HG02623 (cell line): ENCODE measurements at regions not wholly inside any gene's neighbourhood (a gene's known extent, or its start where the extent isn't known, plus 50 kb on each side); places are given as distances from the start of the nearest gene placed in this dataset.
"Not testable (repeated sequence)": the region's sequence is repeated elsewhere in the genome, so short reads cannot be mapped to it uniquely, and the experiment has no call there.

Source experiments
- ATAC-seq: cut with Tn5 transposase; IDR thresholded peaks from one replicate; pipeline ENCODE4 v1.9.1; 2021; ENCODE audit warnings: moderate library complexity; ENCODE audit not compliant: unreplicated experiment

- ATAC-seq, result no peak
Measured at GRCh38 chr2:187679454-187679853, 125.2 kb upstream of the TFPI start.

DNA sequence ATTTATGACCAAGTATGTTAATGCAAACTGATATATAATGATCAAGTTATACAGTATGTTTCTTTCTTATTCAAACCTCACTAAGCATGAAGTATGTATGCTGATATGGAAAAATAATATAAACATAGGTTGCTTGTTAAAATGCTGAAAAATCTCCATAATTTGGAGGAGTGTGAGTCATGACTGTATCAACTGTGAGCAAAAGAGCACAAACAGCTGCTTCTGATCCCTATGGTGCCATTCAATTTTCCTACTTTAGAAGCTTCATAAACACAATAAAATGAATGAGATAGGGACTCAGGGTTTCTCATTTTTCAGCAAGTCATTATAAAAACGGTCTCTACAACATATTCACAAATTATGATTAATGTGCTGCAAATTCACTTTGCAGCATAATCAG, 129.9 kb upstream of the TFPI start:
- no peak for ATAC-seq

DNA sequence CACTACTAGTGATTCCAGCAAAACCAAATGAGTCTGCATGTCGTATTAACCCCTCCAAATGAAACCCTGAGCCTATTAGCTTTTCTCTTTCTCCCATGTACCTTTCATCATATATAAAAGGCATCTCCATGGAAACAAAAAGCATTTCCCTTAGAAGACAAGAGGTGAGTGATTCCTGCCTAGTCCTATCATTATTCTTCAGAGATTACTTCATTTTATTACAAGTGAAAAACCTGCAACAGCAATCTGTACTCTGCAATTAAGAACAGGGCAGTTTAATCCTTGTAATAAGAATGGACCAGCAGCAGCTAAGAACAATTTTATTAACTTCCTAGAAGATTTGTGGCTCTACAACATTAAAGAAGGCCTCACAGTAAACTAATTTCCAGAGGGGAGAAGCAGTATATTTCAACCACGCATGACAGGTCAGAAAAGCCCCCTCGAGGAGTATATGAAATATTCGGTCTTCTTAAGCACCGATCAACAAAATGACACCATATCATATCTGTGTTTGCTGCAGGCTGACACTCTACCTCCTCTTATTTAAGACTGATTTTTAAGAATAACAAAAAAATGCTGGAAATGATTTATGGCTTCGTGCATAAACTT, 132.3 kb upstream of the TFPI start:
- no peak for ATAC-seq

GRCh38 chr2:187687585-187687984, 133.3 kb upstream of the TFPI start:
- ATAC-seq, result no peak

DNA sequence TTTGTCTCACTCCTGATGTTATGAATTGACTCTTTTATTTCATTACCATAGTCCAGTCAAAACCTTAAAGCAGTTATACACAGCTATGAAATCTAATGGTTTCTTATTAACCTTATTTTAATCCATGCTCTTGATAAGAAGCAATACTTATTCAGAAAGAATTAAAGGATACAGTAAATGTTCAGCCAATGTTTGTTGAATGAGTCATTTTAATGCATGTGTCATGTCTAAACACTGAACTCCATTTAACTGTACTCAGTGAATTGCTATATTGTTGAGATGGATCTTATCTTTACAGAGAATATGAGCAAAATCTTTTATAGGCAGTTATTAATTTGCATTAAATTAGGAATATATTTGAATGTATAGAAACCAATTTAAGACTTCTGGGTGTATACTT, 135.1 kb upstream of the TFPI start:
- ATAC-seq, result no peak

DNA sequence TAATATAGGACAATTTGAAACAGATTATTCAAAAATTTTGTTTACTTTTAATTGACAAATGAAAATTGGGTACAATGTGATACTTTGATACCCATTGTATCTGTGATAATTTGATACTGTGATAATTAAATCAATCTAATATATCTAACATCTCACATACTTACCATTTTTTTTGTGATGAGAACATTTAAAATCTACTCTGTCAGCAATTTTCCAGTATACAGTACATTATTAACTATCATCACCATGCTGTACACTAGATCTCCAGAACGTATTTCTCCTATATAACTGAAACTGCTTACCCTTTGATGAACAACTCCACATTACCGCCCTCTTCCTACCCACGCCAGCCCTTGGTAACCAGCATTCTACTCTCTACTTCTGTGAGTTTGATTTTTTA, 139.7 kb upstream of the TFPI start:
- no peak for ATAC-seq

DNA sequence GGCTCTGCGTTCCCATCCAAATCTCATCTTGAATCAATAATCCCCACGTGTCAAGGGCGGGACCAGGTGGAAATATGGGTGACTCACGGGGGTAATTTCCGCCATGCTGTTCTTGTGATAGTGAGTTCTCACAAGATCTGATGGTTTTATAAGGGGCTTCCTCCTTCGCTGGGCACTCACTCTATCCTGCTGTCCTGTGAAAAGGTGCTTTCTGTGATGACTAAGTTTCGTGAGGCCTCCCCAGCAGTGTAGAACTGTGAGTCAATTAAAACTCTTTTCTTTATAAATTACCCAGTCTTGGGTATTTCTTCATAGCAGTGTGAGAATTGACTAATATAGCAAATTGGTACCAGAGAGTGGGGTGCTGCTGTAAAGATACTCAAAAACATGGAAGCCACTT, 142.4 kb upstream of the TFPI start:
- ATAC-seq, result not testable (repeated sequence)

- no peak for ATAC-seq
Measured at GRCh38 chr2:187698374-187699110, 144.3 kb upstream of the TFPI start.

DNA sequence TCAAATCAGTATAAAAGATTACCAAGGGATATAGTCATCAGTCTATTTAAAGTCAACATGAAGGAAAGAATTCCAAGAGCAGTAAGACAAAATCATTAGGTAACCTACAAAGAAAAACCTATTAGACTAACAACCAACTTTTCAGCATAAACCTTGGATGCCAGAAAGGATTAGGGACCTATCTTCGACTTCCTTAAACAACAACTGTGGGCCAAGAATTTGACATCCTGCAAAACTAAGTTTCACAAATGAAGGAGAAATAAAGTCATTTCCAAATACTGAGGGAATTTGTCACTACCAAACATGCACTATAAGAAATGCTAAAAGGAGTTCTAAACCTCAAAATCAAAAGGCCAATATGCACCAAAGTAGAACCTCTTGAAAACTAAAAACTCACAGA, 147.9 kb upstream of the TFPI start:
- no peak for ATAC-seq

DNA sequence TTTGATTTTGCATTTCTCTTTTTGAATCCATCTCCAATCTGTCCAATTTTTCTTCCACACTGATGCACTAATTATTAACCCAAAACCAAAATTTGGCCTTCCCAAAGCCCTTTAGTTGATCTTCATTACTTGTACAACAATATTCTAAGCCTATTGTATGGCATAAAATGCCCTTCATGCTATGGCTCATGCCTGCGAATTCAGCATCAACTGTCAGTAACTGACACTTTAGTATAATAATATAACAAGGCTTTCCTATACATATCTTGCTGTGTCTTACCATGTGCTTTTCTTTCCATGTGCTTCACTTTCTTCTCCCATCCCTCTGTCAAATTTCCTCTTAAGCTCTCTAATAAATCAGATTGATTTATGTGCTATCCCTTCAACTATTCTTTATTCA, 154.0 kb upstream of the TFPI start:
- no peak for ATAC-seq

- no peak for ATAC-seq
Measured at GRCh38 chr2:187709065-187709464, 154.8 kb upstream of the TFPI start.

GRCh38 chr2:187710791-187711521, 156.7 kb upstream of the TFPI start:
- no peak for ATAC-seq

DNA sequence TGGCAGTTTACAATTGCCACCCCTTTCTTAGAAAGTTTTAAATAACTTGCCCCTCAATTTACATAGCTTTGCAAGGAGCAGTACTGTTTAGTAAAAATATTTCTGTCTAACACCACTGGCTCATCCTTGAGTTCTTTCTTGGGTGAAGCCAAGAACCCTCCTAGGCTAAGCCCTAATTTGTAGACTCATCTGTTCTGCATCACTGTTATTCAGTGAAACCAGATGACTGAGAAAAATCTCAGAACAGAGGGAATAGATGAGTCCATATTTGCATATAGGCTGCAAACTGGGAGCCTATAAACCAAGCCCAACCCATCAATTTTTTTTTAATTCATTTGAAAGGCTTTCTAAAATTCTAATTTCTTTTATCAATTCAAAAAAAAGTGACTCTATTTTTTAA, 161.4 kb upstream of the TFPI start:
- ATAC-seq, result no peak

- no peak for ATAC-seq
Measured at GRCh38 chr2:187716301-187716700, 162.1 kb upstream of the TFPI start.

DNA sequence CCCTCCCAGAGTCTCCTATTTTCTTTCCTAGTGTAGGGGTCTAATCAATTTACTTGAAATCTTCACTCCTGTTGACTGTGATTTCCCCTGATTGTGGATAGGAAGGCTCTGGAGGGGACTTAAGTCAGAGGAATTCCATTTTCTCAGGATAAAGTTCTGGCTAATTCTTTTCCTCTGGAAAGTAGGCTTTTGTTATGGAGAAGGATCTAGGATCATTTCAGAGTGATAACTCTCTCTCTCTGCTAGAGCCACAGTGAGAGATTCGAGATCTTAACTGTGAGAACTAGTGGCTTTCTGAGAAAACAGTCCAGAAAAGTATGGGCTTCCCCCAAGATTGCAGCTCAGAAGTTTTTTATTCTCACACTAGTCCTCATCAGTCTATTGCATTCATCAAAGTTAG, 163.9 kb upstream of the TFPI start:
- no peak for ATAC-seq

DNA sequence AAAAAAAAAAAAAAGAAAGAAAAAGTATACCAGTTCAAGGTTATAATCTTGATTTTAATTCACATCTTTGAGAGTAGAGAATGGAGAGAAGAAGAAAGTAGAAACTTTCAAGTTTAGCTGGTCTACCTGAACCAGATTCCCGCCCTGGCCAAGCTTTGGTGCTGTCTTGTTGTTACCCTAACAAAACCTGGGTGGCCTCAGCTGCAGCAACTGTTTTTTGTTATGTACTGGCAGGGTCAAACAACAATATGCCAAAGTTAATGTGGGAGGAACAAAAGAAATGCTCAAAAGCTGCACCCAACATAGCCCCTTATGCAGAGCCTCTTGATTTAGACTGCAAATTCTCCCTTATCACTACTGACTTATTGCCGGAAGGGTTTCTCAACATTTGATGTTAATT, 165.3 kb upstream of the TFPI start:
- ATAC-seq, result no peak

- no peak for ATAC-seq
Measured at GRCh38 chr2:187748958-187749357, 194.7 kb upstream of the TFPI start.

DNA sequence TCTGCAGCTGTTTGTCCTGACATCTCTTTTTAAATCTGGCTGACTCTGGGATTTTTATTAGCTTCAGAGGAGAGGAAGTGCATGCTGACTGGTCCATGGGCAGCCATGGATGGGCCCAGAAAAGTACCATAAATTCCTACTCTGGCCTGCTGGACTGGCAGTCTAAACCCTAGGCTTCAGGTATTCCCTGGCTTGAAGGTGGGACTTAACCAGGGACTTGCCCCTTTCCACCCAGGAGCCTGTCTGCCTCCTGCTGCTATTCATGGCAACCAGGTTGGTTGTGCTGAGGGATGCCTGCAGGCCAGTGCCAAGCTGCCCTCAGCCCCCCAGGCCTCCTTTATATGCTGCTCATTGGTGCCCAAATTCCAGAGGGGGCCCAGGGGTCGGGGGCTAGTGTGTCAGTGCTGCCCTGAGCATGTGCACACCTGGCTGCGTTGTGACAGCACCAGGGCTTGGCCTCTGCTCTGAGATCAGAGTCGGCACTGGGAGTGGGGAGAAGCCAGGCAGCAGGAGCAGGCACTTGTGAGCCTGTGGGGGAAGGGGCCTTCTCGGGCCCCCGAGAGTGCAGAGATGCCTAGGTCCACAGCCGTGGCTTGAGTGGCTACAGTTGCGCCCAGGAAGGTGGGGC, 195.7 kb upstream of the TFPI start:
- ATAC-seq, result no peak

GRCh38 chr2:187768995-187769394, 214.8 kb upstream of the TFPI start:
- no peak for ATAC-seq

DNA sequence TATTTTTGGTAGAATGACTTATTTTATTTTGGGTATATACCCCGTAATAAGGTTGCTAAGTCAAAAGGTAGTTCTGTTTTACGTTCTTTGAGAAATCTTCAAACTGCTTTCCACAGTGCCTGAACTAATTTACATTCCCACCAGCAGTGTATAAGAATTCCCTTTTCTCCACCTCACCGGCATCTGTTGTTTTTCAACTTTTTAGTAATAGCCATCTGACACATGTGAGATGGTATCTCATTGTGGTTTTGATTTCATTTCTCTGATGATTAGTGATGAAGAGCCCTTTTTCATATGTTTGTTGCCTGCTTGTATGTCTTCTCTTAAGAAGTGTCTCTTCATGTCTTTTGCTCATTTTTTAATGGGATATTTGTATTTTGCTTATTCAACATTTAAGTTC, 215.2 kb upstream of the TFPI start:
- no peak for ATAC-seq

GRCh38 chr2:187774551-187775071, 220.4 kb upstream of the TFPI start:
- ATAC-seq, result no peak

- no peak for ATAC-seq
Measured at GRCh38 chr2:187775196-187775595, 221.0 kb upstream of the TFPI start.
